ENCODE measurements at regions not wholly inside any gene's neighbourhood (a gene's known extent, or its start where the extent isn't known, plus 50 kb on each side); places are given as distances from the start of the nearest gene placed in this dataset.
"Not testable (repeated sequence)": the region's sequence is repeated elsewhere in the genome, so short reads cannot be mapped to it uniquely, and the experiment has no call there.

DNA sequence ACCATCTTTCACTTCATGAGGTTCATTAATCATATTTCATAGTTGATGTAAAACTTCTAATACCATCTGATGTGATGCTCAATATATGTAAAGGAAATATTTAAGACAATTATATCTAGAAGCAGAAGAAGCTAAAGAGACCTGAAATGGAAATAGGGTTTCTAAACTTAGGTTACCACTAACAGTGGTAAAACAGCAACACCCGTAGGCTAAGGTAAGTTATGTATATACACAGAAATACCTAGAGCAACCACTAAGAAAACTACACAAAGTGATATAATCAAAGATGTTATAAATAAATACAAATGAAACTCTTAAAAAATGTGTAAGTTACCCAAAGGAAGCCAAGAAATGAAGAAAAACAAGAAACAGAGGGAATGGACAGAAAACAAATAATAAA is 61.1 kb upstream of the TNFSF4 start:
- Mint-ChIP-seq H3K36me3 (ENCODE audit: low read depth, unreplicated experiment) (no peaks in the 10 kb centered on the region), H3K4me1 (ENCODE audit: unreplicated experiment) (peaks cover 3% of the 10 kb centered on the region), H3K9me3 (ENCODE audit: unreplicated experiment) (no peaks in the 10 kb centered on the region), H3K27me3 (ENCODE audit: unreplicated experiment) (no peaks in the 10 kb centered on the region), H3K27ac (ENCODE audit: unreplicated experiment) (no peak overlapping the region), H3K4me3 (ENCODE audit: unreplicated experiment) (no peak overlapping the region)
- no peak for DNase-seq (ENCODE audit: low spot score)
- TF ChIP-seq, protein P1, sequence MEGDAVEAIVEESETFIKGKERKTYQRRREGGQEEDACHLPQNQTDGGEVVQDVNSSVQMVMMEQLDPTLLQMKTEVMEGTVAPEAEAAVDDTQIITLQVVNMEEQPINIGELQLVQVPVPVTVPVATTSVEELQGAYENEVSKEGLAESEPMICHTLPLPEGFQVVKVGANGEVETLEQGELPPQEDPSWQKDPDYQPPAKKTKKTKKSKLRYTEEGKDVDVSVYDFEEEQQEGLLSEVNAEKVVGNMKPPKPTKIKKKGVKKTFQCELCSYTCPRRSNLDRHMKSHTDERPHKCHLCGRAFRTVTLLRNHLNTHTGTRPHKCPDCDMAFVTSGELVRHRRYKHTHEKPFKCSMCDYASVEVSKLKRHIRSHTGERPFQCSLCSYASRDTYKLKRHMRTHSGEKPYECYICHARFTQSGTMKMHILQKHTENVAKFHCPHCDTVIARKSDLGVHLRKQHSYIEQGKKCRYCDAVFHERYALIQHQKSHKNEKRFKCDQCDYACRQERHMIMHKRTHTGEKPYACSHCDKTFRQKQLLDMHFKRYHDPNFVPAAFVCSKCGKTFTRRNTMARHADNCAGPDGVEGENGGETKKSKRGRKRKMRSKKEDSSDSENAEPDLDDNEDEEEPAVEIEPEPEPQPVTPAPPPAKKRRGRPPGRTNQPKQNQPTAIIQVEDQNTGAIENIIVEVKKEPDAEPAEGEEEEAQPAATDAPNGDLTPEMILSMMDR (IDR thresholded peaks at IDR 0.05; ENCODE audit: unreplicated experiment) = no peak

DNA sequence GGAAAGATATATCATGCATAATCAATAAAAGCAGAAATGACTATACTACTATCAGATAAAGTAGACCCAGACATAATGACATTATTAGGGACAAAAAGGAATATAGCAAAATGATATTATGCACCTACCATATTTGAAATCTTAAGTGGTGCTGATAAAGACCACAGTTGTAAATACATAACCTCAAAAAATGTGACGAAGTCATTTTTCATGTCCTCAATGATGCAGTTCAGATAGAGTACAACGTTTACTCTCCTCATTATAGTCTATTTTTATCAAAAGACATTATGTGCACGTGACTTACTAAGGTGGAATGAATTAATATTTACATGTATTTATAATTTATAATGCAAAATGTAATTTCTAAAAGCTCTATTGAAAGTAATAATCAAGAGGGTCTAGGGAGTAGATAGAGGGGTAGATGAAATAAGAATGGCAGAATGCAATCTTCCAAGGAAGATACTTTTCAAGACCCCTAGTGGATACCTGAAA is 61.7 kb upstream of the TNFSF4 start:
- Mint-ChIP-seq H3K36me3 (ENCODE audit: low read depth, unreplicated experiment) (no peaks in the 10 kb centered on the region), H3K27me3 (ENCODE audit: unreplicated experiment) (no peaks in the 10 kb centered on the region), H3K9me3 (ENCODE audit: unreplicated experiment) (no peaks in the 10 kb centered on the region), H3K4me3 (ENCODE audit: unreplicated experiment) (no peak overlapping the region), H3K4me1 (ENCODE audit: unreplicated experiment) (peaks cover 3% of the 10 kb centered on the region), H3K27ac (ENCODE audit: unreplicated experiment) (no peak overlapping the region)
- TF ChIP-seq, protein P1 (IDR thresholded peaks at IDR 0.05; ENCODE audit: unreplicated experiment) = no peak
- no peak for DNase-seq (ENCODE audit: low spot score)

DNA sequence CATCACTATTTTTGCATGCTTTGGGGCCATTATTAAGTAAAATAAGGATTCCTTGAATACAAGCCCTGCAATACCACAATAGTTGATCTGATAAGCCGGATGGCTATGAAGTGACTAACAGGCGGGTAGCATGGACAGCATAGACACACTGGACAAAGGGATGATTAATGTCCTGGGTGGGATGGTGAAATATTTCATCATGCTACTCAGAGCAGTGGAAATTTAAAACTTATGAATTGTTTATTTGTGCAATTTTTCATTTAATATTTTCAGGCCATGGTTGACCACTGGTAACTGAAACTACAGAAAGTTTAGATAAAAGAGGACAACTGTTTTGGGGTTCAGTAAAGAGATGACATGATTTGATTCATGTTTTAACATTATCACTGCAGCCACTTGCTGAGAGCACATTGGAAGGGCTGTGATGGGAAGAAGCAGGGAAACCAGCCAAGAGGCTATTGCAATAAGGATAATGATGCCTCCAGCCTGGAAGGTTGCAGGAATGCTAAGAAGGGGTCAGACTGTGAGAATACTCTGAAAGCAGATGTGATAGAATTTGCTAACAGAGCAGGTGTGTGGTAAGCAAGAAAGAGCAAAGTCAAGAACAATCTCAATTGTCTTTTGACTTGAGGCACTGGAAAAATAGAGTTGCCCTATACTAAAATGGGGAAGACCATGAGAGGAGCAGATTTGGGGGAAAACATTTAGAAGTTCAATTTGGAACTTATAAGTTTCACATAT is 62.5 kb upstream of the TNFSF4 start:
- Mint-ChIP-seq H3K4me3 (ENCODE audit: unreplicated experiment) (no peak overlapping the region), H3K9me3 (ENCODE audit: unreplicated experiment) (no peaks in the 10 kb centered on the region), H3K4me1 (ENCODE audit: unreplicated experiment) (peaks cover 3% of the 10 kb centered on the region), H3K27me3 (ENCODE audit: unreplicated experiment) (no peaks in the 10 kb centered on the region), H3K36me3 (ENCODE audit: low read depth, unreplicated experiment) (no peaks in the 10 kb centered on the region), H3K27ac (ENCODE audit: unreplicated experiment) (no peak overlapping the region)
- TF ChIP-seq, protein P1 (IDR thresholded peaks at IDR 0.05; ENCODE audit: unreplicated experiment) = no peak
- DNase-seq (ENCODE audit: low spot score) = no peak

DNA sequence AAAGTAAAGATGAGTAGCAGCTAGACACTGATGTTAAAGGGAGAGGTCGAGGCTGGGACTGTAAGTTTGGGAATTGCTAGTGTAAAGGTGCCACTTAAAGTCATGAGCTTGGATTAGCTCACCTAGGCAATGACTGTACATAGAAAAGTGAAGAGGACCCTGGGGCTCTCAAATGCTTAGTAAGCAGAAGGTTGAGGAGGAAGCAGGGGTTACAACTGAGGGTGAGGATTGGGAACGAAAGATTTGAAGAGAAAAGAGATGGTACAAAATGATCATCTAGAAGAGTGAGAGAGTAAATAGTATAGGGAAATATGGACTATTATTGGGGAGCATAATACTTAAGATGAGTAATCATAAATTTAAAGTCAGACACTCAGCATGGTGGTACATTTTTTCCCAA is 63.1 kb upstream of the TNFSF4 start:
- H3K36me3 Mint-ChIP-seq (ENCODE audit: low read depth, unreplicated experiment) = no peaks in the 10 kb centered on the region
- H3K4me1 Mint-ChIP-seq (ENCODE audit: unreplicated experiment) = peaks cover 3% of the 10 kb centered on the region
- no peak overlapping the region for H3K4me3 Mint-ChIP-seq (ENCODE audit: unreplicated experiment)
- TF ChIP-seq, protein P1 (IDR thresholded peaks at IDR 0.05; ENCODE audit: unreplicated experiment) = no peak
- H3K27me3 Mint-ChIP-seq (ENCODE audit: unreplicated experiment) = no peaks in the 10 kb centered on the region
- no peaks in the 10 kb centered on the region for H3K9me3 Mint-ChIP-seq (ENCODE audit: unreplicated experiment)
- no peak overlapping the region for H3K27ac Mint-ChIP-seq (ENCODE audit: unreplicated experiment)
- no peak for DNase-seq (ENCODE audit: low spot score)

DNA sequence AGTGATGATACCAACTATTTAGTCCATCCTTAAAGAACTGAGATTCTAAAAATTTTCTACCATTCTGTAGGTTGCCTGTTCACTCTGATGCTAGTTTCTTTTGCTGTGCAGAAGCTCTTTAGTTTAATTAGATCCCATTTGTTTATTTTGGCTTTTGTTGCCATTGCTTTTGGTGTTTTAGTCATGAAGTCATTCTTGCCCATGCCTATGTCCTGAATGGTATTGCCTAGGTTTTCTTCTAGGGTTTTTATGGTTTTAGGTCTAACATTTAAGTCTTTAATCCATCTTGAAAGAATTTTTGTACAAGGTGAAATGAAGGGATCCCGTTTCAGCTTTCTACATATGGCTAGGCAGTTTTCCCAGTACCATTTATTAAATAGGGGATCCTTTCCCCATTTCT is 63.9 kb upstream of the TNFSF4 start:
- H3K27ac Mint-ChIP-seq (ENCODE audit: unreplicated experiment); H3K4me3 Mint-ChIP-seq (ENCODE audit: unreplicated experiment); H3K4me1 Mint-ChIP-seq (ENCODE audit: unreplicated experiment); H3K9me3 Mint-ChIP-seq (ENCODE audit: unreplicated experiment); H3K36me3 Mint-ChIP-seq (ENCODE audit: low read depth, unreplicated experiment); H3K27me3 Mint-ChIP-seq (ENCODE audit: unreplicated experiment); DNase-seq (ENCODE audit: low spot score): not testable (repeated sequence)
